ENCODE measurements at regions not wholly inside any gene's neighbourhood (a gene's known extent, or its start where the extent isn't known, plus 50 kb on each side); places are given as distances from the start of the nearest gene placed in this dataset.

GRCh38 chr3:110946810-110947209 is 124.8 kb upstream of the NECTIN3 start:
- TF ChIP-seq POLR2A (IDR thresholded peaks at IDR 0.05) = no peak
- TF ChIP-seq CTCF (IDR thresholded peaks at IDR 0.05) = no peak

Measured in Peyer's patch (tissue), 4 donors.